ENCODE measurements at regions not wholly inside any gene's neighbourhood (a gene's known extent, or its start where the extent isn't known, plus 50 kb on each side); places are given as distances from the start of the nearest gene placed in this dataset.

DNA sequence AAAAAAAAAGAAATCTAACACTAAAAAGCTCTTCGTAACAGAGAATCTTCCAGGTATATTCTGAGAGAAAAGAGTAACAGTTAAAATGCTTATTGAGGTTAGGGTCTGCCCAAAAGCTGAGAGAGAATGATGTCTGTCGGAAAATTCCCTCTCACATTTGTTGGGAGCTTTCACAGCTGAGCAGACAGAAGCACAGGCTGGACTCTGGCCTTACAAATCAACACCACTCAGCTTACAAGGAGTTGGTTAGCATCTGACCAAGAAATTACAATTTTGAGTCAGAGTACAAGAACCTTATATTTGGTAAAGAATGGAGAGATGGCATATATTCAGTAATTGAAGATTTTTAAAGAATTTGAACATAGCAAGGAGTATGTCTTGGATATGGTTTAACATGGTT lies 1561.0 kb upstream of the RAG2 start:
- Histone ChIP-seq H3K9me3 (peaks cover 0 to 4% (median 0%) of the 10 kb centered on the region in 4 donors), H3K4me1 (no peaks in the 10 kb centered on the region), H3K36me3 (no peaks in the 10 kb centered on the region), H3K4me3 (no peak overlapping the region), H3K27me3 (no peaks in the 10 kb centered on the region), H3K27ac (no peak overlapping the region)
- DNase-seq, result no peak
- 81 to 91% (median 82%) methylated on average over 2 of the region's 2 CpGs for WGBS, 5 donors
- TF ChIP-seq POLR2A (IDR thresholded peaks at IDR 0.05) (no peak), EP300 (IDR thresholded peaks at IDR 0.05) (no peak), POLR2AphosphoS5 (IDR thresholded peaks at IDR 0.05) (no peak)
- TF ChIP-seq, protein P1, sequence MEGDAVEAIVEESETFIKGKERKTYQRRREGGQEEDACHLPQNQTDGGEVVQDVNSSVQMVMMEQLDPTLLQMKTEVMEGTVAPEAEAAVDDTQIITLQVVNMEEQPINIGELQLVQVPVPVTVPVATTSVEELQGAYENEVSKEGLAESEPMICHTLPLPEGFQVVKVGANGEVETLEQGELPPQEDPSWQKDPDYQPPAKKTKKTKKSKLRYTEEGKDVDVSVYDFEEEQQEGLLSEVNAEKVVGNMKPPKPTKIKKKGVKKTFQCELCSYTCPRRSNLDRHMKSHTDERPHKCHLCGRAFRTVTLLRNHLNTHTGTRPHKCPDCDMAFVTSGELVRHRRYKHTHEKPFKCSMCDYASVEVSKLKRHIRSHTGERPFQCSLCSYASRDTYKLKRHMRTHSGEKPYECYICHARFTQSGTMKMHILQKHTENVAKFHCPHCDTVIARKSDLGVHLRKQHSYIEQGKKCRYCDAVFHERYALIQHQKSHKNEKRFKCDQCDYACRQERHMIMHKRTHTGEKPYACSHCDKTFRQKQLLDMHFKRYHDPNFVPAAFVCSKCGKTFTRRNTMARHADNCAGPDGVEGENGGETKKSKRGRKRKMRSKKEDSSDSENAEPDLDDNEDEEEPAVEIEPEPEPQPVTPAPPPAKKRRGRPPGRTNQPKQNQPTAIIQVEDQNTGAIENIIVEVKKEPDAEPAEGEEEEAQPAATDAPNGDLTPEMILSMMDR (IDR thresholded peaks at IDR 0.05), result no peak
- intact Hi-C loops (cut with DNase I; ENCODE audit: low total_unique reads), result no loop called here

DNA sequence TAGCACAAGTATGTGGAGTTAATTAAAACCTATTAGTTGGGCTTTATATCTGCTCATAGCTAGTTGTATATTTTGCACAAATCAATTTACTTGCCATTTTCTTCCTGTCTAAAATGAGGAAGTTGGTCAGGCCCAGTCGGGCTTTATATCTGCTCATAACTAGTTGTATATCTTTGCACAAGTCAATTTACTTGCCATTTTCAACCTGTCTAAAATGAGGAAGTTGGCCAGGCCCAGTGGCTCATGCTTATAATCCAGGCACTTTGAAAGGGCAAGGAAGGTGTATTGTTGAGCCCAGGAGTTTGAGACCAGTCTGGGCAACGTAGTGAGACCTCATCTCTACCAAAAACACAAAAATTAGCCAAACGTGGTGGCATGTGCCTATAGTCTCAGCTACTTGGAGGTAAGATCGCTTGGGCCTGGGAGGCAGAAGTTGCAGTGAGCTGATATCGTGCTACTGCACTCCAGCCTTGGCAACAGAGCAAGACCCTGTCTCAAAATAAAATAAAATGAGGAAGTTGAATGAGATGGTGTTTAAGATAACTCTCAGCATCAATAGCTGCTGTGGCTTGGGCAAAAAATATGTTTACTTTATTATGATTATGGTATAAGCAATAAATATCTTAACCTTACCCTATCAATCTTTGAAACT lies 1558.6 kb upstream of the RAG2 start:
- intact Hi-C loops (cut with DNase I; ENCODE audit: low total_unique reads), result no loop called here
- WGBS, 5 donors, result 59 to 70% (median 63%) methylated on average over 5 of the region's 5 CpGs
- no peak for DNase-seq

DNA sequence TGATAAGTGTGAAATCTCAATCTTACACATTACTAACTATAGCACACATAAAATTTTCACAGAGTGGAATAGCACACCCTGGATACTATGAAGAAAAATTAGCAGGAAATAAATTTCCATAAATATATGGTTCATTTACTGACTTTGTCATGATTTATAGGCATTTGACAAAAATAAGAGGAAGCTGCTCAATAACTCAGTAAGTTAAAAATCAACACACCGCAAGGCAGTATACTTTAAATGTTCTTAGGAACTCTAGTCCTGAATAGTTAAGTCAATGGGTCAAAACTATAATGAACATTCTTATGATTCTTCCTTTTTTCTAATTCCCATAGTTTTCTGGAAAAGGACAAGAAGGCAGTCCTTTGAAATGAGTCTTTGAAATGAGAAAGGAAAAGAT lies 1557.8 kb upstream of the RAG2 start:
- H3K27ac ChIP-seq, result no peak overlapping the region
- no peak for DNase-seq
- no peaks in the 10 kb centered on the region for H3K27me3 ChIP-seq
- H3K36me3 ChIP-seq, result no peaks in the 10 kb centered on the region
- intact Hi-C loops (cut with DNase I; ENCODE audit: low total_unique reads), result no loop called here
- no peaks in the 10 kb centered on the region for H3K4me1 ChIP-seq
- 84 to 89% (median 87%) methylated on average over 1 of the region's 1 CpG for WGBS, 5 donors
- TF ChIP-seq POLR2AphosphoS5 (IDR thresholded peaks at IDR 0.05) (no peak), POLR2A (IDR thresholded peaks at IDR 0.05) (no peak), EP300 (IDR thresholded peaks at IDR 0.05) (no peak)
- TF ChIP-seq, protein P1 (IDR thresholded peaks at IDR 0.05), result no peak
- peaks cover 0 to 1% (median 0%) of the 10 kb centered on the region in 4 donors for H3K9me3 ChIP-seq
- no peak overlapping the region for H3K4me3 ChIP-seq

More for the DNA sequence above, 1558.6 kb upstream of the RAG2 start:
- Histone ChIP-seq H3K27ac (no peak overlapping the region), H3K4me3 (no peak overlapping the region), H3K9me3 (no peaks in the 10 kb centered on the region), H3K27me3 (no peaks in the 10 kb centered on the region), H3K36me3 (no peaks in the 10 kb centered on the region), H3K4me1 (no peaks in the 10 kb centered on the region)
- TF ChIP-seq POLR2A (IDR thresholded peaks at IDR 0.05) (no peak), EP300 (IDR thresholded peaks at IDR 0.05) (no peak), POLR2AphosphoS5 (IDR thresholded peaks at IDR 0.05) (no peak)
- TF ChIP-seq, protein P1 (IDR thresholded peaks at IDR 0.05), result no peak

DNA sequence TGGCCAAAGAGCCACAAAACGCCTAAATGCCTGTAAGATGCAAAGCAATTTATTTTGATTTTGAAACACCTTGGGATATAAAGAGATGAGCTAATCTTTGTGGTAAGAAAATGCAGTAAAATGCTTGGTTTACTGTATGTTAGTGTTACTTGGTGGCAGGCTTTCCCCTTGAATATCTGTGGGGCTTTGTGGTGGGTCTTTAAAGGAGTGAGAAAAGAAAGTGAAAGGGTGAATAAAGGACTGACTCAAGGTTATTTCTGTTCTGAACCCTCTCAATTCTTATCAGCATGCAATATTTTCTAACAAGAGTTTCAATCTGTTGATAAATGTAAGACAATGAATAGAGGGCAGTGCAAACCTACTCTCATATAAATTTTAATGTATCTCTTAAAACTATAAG lies 1555.9 kb upstream of the RAG2 start:
- H3K27ac ChIP-seq, result no peak overlapping the region
- H3K4me3 ChIP-seq, result no peak overlapping the region
- WGBS, 5 donors, result 50 to 74% (median 58%) methylated on average over 1 of the region's 1 CpG
- DNase-seq, result no peak
- TF ChIP-seq POLR2A (IDR thresholded peaks at IDR 0.05) (no peak), POLR2AphosphoS5 (IDR thresholded peaks at IDR 0.05) (no peak)
- TF ChIP-seq, protein P1 (IDR thresholded peaks at IDR 0.05), result no peak
- H3K27me3 ChIP-seq, result no peaks in the 10 kb centered on the region
- no peaks in the 10 kb centered on the region for H3K4me1 ChIP-seq
- no peaks in the 10 kb centered on the region for H3K36me3 ChIP-seq
- peaks cover 0 to 13% (median 3%) of the 10 kb centered on the region in 4 donors for H3K9me3 ChIP-seq
- intact Hi-C loops (cut with DNase I; ENCODE audit: low total_unique reads), result no loop called here

Measured in stomach (tissue), 8 donors.